ENCODE measurements at regions not wholly inside any gene's neighbourhood (a gene's known extent, or its start where the extent isn't known, plus 50 kb on each side); places are given as distances from the start of the nearest gene placed in this dataset.

- no peak for TF ChIP-seq POLR2A (IDR thresholded peaks at IDR 0.05)
- TF ChIP-seq, protein P1, sequence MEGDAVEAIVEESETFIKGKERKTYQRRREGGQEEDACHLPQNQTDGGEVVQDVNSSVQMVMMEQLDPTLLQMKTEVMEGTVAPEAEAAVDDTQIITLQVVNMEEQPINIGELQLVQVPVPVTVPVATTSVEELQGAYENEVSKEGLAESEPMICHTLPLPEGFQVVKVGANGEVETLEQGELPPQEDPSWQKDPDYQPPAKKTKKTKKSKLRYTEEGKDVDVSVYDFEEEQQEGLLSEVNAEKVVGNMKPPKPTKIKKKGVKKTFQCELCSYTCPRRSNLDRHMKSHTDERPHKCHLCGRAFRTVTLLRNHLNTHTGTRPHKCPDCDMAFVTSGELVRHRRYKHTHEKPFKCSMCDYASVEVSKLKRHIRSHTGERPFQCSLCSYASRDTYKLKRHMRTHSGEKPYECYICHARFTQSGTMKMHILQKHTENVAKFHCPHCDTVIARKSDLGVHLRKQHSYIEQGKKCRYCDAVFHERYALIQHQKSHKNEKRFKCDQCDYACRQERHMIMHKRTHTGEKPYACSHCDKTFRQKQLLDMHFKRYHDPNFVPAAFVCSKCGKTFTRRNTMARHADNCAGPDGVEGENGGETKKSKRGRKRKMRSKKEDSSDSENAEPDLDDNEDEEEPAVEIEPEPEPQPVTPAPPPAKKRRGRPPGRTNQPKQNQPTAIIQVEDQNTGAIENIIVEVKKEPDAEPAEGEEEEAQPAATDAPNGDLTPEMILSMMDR (IDR thresholded peaks at IDR 0.05), result no peak
Measured at GRCh38 chr10:45100429-45100828, 99.7 kb downstream of the ZNF22 start.
